EH (cell line): ENCODE measurements at regions not wholly inside any gene's neighbourhood (a gene's known extent, or its start where the extent isn't known, plus 50 kb on each side); places are given as distances from the start of the nearest gene placed in this dataset.

Source experiments
- DNase-seq: peaks from one replicate; pipeline ENCODE4 v3.0.0-alpha.2; 2015; ENCODE audit warnings: low read depth

DNA sequence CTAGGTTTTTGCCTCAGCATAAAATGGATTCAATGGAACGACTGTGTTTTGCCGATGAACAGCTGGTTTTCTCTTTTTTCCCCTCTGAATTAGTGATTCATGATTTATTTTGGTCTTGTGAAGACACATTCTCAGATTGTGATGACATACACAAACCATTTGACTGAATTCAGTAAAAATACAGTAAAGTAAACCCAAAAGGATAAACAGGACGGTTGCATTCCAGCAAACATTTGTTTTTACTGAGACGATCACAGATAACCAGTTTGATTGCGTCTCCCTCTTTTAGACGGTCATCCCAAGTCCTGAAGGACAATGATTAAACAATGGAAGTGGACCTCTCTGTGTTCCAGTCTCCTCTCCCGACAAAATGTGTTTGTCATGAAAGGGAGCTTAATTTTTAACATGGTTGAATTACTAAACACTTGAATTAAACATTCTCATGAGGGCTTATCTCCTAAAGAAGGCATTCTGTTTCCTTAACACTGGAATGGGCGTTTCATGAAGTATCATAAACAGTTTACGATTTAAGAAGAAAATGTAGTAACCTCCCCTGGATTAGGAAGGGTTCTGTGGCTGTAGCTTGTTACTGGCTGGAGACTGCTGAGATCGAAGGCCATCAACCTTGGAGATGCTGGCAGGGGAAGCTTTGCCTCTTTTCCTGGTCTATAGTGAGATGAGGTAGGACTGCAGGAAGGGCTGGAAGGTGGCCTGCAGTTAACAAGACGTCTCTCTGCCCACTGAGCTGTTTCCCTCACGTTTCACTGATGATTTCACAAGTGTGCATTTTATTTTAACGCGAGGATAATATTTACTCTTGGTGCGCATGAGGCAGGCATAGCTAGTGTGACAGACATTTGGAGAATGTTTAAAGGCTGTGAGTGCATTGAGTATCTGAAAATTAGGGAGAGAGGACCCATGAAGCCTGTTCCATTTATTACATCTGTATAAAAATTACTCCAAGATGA lies 457.9 kb downstream of the FGF9 start:
- no peak for DNase-seq

DNA sequence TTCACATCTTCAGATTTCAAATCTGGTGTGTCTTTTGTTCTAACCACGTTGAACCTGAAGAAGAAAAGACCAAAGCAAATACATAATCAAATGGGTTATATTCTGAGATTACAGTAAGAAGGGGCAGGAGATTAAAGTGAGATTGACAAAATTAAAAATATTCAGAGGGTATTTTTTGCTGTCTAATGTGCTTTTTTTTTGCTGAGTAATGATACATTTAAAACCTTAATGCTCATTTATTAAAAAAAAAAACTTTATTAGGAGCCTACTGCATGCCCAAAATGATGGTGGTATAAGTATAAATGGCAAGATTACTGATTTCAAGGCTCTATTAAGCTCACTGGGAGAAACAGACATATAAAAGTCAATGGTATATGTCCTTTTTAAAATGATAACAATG lies 459.4 kb downstream of the FGF9 start:
- DNase-seq, result no peak

DNA sequence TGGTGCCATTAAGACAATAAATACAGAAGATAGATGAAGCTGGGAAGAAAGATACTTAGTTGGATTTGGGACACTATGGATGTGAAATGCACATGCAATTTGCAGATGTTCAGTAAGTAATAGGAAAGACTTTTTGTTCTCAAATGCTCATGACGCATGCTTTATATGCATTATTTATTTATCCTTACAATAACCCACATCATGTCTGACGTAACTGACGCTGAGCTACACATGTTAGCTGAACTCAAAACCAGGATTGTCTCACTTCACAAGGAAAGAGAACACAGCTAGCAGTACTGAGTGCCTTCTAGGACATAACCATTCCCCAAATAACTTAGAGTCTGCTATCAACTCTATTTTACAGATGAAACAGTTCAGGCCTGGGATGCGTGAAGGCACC lies 463.4 kb downstream of the FGF9 start:
- no peak for DNase-seq

DNA sequence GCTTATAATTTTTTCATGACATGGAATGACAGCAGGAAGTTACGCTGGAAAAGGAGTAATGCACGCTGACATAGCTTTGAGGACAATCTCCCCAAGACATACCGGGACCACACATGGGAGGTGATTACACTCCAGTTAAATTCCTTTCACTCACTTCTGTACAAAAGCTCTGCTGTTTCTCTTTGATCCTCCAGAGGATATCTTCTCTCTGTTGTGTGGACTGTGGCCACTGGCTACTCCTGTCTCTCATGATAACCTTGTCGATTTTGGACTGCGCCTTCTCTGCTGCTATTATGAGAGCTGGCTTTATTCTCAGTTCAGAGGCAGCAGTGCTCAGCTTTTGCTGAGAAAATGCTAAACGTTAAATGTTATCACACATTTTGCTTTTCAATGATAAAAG lies 464.6 kb downstream of the FGF9 start:
- no peak for DNase-seq

DNA sequence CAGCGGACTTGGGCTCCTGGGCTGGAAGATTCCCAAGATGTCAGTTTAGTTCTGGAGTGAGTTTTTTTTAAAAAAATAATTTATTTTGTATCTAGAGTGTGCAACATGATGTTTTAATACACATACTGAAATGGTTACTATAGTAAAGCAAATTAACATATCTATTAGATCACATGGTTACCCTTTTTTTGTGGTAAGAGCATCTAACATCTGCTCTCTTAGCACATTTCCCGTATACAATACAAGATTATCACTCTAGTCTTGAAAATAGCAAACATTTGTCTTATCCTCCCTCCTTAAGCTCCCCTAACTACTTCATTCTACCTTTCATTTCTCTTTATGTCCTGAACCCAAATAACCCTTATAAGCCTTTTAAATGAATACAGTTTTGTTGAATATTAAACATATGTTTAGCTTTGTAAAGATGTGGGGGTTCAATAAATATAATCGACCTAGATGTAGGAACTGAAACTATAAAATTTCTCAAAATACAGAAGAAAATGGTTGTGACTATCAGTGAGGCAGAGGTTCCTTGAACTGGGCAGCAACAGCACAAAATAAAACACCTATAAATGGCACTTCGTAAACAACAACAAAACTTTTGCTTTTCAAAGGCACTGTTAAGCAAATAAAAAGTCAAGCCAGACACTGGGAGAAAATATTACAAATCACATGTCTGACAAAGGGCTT lies 466.6 kb downstream of the FGF9 start:
- DNase-seq, result no peak

DNA sequence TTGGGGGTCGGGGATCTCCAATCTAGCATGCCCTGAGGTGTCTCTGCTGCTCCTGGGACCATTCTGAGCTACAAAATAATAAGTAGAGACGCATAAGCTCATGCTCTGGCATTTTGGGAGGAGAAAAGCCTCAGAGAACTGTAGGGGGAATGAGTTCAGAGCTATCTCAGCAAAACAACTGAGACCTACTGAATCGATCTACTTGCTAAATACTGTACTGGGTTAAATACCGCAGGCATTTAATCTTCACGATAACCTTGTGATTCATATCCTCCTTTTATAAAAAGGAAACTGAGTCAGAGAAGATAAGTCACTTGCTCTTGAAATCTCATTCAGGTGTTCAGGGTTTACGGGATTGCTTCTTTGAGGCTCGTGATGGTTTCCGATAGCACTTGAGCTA lies 468.1 kb downstream of the FGF9 start:
- no peak for DNase-seq

DNA sequence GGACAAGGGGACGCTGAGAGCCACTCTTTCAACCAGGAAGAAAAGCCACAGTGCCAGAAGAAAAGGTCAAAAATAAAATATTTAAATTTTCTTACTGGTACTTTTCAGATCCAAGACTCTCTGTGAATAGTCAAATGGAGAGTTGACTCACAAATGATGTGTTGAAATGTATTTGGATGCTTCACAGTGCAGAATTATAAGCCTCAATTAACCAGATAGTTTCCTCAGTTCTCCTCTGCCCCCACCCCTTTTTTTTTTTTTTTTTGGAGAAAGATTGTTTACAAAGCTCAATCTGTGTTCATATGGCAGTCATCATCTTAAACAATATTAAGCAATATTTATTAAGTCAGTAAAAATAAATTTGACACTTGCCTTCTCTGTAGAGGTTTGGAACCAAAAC lies 470.8 kb downstream of the FGF9 start:
- no peak for DNase-seq

DNA sequence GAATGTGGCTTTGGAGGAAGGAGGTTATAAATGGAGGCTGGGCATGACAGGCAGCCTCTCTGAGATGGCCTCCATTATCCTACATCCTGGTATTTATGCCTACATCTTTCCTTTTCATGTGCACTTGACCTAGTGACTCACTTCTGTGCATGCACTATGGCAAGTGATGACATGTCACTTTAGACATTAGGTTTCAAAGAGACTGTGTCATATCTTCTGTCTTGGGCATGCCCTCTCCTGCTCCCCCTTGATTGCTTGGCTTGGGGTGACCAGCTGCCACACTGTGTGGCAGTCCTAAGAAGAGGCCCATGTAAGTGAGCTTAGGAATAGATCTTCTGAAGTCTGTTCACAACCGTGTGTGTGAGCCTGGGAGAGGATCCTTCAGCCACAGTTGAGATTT lies 472.8 kb downstream of the FGF9 start:
- no peak for DNase-seq

DNA sequence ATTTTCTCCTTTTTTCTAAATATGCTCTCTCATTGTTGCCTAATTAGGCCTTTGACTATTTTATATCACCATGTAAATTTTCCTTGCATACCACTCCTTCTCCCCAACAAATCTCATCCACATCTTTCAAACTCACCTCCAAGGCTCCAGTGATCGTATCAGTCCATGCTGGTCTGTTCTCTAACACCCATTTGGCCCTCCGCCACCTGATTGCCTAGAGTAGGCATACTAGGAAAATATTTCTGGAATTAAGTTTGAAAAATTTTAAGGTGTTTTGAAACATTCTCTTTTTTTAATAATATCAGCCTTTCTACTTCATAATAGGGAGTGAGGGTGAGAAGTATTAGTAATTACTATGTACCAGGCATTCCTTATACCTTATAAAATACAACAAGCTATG lies 473.9 kb downstream of the FGF9 start:
- no peak for DNase-seq

DNA sequence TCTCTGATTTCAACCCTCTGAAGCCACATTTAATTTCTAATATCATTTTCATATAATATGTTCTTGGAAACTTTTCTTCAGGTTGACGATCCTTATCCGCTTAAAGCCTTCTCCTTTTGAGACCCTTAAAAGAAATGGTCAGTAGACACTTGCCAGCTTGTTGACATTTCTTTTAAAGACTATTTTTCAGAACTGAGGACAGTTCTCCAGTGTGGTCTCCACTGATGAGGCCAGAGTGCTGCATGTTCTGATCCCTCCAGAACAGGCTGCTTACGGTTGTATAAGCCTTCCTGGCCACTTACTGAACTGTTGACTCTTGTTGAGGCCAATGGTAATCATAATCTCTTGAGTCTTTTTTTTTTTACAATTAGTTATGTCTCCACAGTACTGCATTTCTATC lies 477.3 kb downstream of the FGF9 start:
- DNase-seq, result no peak

DNA sequence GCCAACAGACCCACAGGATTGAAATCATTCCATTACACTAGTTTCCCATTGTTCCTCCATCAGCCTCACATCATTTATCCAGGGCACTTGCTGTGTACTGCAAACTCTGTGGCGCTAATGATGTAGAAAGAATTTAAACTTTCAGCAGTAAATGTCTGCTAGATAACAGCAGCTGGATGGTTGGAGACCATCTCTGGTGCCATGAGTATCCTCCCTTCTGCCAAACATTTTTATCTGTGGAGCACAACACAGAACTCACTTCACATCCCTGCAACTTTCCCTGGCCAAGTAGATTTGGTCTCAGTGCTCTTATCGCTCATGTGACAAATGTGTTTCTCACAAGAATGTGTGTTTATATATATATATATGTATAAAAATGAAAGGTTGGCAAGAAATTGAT lies 481.9 kb downstream of the FGF9 start:
- DNase-seq, result no peak

DNA sequence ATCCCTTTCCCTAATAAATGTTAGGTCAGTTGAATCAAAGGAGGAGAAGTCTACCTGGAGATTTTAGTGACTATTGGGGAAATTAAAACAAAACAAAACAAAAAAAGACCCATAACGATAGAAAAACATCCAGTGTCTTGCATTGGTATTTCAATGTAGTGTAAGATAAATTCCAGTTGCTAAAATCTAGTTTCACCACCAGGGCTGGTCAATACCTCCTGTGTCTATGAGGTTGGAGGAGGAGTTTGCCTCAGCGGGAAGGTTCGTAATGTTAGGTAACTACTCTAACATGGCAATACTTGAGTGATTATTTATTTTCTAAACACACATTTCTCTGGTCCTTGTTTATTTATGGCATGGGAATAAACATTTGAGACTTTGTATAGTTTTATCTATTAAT lies 483.2 kb downstream of the FGF9 start:
- no peak for DNase-seq

DNA sequence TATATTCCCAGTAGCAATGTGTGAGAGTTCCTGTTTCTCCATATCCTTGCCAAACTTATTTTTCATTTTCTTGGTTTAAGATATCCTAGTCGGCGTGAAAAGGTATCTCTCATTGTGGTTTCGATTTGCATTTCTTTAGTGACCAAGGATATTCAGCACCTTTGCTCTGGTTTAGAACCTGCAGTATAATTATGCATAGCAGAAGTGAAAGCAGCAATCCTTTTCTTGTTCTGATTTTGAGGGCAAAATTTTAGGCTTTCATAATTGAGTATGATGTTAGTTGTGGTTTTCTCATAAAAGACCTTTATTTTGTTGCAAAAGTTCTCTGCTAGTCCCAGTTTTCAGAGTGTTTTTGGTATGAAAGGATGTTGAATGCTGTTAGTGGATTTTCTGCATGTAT lies 491.0 kb downstream of the FGF9 start:
- no peak for DNase-seq

DNA sequence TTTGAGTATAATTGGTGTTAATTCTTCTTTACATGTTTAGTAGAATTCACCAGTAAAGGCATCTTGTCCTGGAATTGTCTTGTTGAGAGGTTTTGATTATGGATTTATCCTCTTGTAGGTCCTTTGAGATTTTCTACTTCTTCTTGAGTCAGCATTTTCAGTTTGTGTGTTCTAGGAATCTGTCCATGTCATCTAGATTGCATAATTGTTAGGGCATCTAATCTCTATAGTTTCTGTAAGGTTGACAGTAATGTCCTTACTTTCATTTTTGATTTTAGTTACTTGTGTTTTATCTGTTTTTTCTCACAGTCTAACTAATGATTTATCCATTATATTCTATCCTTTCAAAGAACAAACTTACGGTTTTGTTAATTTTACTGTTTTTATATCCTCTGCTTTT lies 492.0 kb downstream of the FGF9 start:
- no peak for DNase-seq

DNA sequence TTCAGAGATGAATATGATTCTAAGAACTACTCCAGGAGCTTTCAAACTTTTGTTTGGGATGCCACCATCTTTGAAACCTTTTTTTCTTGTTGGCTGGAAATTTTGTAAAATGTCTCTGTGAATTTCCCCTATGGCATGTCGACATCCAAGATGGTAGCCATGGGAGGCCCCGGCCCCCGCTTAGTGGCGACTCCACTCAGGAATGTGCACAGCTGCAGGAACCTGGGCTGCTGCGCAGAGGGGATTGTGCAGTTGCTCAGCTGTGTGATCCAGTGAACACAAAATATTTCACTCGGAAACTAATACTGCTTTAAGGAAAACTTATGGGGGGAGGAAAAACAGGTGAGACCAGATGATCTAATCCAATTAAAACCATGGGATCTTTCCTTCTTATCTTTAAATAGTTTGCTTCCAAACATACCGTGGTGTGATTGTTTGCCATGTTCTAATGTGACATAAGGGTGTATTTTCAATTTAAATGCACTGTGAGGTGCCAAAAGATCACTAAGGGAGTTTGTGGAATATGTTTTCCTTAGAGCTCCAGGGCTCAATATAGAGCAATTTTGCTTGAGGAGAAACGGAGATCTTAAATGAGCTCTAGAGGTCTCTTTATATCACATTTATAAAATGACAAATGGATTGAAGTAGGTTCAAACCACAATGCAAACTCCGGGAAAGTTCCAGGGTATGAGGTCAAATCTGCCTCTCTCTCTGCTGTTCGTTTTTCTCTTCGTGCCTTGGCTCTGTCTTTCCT lies 497.7 kb downstream of the FGF9 start:
- DNase-seq, result no peak

DNA sequence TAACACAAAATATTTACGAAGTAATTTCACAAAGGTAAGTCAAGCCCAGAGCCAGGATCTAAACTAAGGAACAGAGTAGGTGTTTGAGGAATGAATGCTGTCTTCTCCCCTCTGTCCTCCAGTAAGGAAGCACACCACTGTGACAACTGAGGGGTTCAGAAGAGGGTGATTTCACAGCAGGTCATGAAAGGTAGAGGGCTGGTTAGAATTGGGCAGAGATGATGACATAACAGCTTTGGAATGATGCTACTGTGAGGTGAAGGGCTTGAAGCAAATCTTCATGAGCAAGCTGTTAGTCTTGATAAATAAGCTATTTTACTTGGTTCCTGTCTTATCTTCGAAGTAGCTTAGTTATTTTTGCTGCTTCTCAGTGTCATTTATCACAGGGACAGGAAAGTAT lies 498.6 kb downstream of the FGF9 start:
- no peak for DNase-seq

DNA sequence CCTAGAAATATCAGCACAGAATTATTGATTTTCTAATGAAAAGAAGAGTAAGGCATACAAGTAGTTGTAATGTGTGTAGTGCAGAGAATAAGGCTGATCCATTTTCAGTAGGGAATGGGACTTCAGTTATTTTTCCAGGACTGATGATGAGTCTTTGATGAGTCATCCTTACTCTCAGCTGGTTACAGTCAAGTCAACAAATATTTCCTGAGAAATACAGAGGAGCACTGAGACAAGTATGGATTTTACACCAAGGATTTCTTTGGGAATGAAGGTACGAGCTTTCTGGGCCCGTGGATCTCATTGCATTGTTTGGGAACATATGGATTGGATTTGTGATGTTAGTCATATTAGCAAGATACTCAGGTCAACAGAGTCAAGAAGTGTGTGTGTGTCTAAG lies 502.7 kb downstream of the FGF9 start:
- peak; percentile 26 for DNase-seq

DNA sequence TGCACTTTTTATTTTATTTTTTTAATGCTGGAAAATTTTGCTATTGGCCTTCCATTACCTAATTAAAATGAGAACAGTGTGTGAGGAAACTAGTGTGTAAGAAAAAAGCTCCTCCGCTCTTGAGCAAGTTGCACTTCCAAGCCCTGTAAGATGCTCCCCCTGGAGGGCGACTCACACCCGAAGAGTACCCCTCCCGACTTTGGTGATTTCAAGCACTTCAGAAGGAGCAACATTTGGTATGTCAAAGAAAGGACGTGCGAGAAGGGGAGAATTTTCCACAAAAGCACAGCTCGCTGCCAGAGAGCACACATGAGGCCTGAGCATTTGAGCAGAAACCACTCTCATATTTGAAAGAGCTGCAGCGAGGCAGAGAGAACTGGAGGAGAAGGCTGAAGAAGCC lies 504.4 kb downstream of the FGF9 start:
- no peak for DNase-seq

DNA sequence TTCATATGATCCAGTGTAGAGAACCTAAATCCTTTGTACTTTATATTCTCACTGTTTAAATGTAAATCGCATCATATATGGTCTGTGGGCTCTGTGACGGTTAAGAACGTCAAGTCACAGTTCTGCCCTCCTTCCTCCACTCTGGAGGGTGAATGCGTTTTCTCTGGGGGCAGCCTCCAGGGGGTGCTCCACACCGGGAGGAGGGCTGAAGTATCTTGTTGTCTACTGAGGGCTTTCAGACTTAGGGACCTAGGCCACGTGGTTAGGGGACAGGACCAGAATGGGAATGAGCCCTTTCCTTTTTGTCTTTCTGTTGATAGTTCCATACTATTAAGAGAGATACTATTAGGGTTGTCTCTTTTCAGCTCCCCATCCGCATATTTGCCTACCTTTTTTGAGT lies 504.9 kb downstream of the FGF9 start:
- no peak for DNase-seq

DNA sequence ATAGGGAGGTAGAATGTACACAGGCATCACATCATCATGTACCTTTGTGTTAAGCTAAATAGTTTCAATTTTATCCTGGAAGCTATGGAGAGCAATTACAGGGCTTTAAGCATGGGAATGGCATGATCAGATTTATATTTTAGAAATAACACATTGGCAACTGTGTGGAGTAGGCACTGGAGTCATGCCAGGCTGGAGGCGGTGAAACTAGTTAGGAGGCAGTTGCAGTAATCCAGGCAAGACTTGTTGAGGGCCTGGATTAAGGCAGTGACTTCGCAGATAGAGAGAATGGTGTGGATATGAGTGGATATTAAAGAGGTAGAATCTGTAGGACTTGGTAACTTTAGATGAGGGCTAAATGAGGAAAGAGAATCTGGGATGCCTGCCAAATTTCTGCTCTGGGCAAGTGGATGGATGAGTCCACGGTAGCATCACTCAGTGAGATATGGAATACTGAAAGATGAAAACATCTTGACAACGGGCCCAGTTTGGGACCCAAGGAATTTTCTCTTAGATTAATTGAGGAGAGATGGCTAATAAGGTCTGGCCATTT lies 506.2 kb downstream of the FGF9 start:
- DNase-seq, result no peak

DNA sequence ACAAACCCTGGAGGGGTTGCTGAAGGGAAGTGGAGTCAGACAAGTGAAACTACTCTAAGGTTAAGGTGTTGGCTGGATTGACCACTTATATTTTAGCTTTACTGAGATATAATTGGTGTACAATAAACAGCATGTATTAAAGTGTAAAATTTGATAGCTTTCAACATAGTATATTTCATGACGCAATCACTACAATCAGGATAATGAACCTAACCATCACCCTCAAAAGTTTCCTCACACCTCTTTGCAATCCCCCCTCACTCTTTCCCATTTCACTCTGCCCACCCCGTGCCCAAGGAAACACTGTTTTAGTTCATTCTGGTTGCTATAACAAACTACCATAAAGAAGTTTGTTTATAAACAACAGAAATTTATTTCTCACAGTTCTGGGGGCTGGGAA lies 508.0 kb downstream of the FGF9 start:
- DNase-seq, result no peak

DNA sequence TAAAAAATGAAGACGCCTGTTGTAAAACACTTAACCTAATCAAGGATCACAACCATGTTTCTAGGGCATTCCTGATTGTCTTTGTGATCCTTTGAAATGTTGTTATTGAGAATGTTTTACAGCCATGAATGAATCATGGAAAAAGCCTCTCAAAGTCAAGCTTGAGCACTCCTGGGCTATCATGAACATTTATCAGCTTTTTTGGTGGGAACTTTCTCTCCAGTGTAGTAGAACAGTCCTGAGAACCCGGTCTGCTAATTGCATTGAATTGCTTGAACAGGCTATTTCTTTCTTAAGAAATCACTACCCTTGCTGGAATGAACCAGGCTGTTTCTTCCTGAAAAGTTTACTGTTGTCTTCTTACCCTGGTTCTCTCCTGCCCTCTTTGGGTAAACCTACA lies 516.5 kb downstream of the FGF9 start:
- DNase-seq, result no peak
